HS-5 (cell line): ENCODE measurements at regions not wholly inside any gene's neighbourhood (a gene's known extent, or its start where the extent isn't known, plus 50 kb on each side); places are given as distances from the start of the nearest gene placed in this dataset.

Source experiments
- DNase-seq: peaks from one replicate; pipeline ENCODE4 v3.0.0-alpha.2; 2012; ENCODE audit warnings: low read depth

DNA sequence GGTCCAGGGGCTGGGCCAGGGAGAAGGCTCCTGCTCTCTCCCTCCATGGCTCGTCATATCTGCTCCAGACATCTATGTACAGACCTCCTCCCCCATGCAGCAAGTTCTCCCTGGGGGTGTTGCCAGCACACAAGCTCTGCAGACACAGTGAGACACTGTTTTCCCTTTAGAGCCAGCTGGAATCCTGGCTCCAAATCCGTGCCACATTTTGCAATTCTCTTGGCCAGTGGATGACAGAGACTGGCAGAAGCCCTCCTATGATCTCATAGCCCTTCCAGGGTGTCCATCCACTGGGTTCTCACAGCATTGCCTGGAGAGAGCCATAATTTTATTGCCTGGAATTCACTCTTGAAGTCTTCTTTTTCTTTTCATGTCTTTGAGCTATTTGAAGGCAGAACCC lies 203.9 kb downstream of the TLE3 start:
- DNase-seq, result no peak

DNA sequence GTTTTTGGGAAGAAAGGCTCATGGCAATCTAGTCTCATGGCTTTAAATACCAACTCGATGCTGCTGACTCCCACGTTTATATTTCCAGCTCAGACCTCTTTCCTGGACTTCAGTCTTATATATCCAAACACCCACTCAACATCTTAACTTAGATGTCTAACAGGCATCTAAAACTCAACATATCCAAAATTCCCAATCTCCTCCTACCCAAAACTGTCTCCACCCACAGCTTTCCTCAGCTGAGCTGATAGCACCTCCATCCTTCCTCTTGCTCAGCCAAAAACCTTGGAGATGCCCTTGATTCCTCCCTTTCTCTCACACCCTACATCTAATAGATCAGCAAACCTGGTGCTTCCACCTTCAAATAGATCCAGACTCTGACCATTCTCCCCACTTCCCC lies 202.5 kb downstream of the TLE3 start:
- no peak for DNase-seq

DNA sequence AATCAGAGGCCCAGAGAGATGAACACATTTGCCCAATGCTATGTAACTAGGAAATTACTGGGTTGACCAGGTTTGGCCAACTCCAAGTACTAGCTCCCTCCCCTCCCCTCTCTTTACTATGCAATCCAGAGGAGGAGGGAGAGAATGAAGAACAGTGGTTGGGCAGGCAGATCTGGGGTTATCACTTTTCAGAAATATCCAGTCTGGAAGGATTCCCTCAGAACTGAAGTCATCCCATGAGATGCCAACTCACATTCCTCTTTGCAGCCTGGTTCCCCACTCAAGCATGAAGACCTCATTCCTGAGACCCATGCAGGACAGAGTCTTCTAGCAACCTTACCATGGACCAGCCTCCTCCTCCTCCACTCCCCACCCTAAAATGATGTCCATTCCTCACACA lies 201.1 kb downstream of the TLE3 start:
- DNase-seq, result no peak

DNA sequence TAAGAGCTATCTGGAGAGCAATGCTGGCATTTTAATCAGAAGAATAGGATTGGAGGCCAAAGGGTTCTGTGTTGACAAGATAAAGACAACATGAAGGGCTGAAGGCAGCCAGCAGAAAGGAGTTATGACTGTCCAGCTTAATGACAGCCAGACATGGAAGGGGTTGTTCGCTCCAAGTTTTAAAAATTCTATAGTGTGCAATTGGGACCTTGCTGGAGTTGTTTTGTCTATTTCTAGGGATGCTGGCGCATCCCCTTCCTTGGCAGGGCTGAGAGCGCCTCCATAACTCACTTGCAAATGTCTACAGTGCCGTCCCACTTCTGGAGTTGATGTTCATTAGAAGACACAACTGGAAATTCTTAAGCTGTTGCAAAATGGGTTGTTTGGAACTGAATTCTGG lies 200.7 kb downstream of the TLE3 start:
- no peak for DNase-seq

DNA sequence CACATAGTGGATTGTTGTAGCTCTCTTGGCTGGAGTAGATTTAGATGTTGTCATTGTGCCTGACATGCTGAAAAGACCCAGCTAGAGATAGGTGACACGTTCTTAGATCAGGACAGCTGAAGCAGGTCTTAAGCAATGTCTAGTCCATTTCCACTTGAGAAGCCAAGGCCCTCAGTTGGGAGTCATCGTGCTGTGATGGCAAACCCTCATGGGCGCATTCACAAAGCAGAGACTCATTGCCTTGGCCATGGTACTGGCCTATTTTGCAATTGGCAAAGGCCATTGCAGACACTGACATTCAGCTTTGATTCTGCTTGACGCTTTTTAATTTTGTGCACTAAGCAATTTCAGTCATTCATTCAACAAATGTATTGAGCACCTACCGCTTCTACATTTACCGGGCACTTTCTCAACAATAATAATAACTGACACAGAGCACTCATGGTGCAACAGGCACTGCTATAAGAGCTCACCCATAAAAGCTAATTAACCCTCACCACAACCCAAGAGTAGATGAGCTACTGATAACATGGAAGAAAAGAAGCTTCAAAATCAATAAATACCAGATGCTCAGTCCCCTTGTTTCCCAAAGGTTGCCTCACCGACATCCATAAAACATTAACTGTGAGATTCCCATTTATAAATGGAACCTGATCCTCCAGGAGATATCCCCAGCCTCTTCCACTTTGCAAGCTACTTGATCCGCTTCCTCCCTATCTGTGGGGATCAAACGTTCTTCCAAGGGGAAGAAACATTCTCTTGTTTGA lies 200.1 kb downstream of the TLE3 start:
- DNase-seq, result no peak

DNA sequence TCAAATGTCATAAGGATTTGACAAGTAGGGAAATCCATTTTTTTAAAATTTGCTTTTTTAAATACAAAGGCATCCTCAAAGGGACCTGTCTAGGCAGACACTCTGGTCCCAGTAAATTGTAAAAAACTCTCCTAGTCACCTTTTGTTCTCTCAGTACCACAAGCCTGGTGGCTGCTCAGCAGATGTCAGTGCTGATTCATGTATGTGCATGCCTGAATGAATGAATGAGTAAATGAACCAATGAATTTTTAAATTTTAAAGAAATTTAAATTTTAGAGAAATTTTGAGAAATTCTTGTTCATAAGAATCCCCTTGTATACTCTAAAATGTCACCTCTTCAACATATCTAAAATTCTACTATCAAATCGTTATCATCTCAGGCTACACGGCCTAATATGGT lies 199.5 kb downstream of the TLE3 start:
- DNase-seq, result no peak

DNA sequence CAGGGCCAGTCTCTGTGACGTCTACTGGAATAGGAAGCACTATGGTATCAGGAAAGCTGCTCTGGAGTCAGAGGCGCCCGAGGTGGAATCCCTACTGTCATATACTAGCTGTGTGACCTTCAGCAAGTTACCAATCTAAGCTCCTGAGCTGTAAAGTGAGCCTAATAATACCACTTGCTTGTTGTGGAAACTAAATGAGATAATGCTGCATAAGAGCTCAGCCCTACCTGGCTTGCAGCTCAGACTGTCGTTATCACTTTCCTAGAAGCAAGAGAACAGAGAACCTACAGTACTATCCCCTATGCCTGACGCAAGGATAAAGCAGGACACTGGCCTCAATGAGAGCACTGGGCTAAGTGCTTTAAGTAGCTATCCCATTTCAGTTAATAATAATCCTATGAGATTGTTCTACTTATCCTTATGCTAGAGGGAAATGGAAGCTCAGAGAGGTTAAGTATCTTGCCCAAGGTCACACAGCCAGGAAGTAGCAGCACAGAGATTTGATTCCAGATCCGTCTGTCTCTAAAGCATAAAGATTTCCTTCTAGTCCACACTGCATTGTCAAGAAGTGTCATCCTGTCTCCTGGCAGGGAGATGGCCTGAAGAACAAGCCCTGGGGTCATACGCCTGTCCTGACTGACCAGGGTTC lies 195.2 kb downstream of the TLE3 start:
- DNase-seq, result no peak

DNA sequence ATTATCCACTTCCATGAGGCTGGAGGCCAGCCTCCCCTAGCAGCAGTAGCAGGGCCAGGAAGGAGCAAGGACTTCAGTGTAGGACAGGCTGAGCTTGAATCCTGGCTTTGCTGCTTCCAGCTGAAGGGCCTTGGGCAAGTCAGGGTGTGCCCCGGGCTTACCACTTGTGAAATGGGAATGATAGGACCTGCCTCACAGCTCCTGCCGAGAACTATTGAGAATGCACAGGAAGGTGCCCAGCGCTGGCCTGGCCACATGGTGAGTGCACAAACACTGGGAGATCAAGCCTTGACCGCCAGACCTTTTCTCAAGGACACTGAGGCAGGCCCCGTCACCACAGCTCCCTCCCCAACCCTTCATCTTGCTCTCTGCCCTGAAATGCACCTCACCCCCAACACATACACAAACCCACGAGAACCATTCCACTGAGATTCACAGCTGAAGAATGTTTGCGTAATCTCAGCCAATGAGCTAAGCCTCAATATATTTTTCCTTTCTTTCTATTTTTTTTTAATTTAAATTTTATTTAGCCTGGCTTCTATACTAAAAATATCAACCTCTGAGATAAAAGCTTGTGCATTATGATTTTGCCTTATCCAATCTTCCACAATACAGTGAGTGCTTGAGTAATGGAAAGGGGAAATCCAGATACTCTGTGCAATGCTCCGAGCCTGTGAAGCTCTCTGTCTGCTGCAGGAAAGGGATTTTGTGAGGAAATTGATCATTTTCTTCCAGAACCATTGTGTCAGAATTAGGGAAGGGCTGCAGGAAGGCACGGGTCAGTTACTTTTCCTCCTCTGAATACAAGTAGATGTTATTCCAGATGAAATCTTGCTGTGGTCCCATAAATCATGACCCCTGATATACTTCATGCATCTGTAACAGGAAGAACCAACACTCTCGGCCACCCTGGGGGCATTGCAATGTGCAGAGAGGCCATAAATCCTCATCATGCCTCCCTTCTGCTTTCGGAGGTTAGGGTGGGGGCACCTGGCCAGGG lies 193.9 kb downstream of the TLE3 start:
- DNase-seq, result no peak

DNA sequence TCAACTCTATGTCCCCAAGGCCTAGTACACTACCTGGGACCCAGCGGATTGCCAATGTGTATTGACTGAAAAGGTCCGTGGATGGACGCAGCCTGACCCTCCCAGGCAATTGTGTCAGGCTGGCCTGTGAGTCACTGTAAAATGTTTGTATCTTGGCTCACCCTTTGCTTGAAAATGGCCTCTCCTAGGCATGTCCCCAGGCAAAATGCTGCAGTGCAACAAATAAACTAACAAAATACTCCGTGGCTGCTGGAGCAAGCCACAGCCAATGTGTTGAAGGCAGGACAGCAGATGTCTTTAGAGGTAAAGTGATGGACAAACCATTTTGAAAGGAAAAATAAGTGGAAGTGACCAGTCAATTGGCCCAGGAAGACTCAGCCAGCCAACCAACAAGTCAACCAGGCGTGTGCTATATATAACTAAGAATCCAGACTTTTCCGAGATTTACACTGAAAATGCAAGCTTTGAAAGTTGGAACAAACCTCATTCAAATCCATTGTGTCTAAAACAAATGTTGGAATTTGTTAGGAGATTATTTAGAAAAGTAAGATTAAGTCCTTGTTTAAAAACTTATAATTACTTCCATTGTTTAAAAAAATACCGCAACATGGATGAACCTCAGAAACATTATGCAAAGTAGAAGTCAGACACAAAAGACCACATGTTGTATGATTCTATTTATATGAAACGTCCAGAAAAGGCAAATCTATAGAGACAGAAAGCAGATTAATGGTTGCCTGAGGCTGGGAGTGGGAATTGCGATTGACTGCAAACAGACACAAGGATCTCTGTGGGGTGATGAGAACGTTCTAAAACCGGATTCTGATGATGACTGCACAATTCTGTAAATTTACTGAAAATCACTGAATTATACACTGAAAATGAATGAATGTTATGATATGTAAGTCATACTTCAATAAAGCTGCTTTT lies 191.2 kb downstream of the TLE3 start:
- DNase-seq, result no peak

DNA sequence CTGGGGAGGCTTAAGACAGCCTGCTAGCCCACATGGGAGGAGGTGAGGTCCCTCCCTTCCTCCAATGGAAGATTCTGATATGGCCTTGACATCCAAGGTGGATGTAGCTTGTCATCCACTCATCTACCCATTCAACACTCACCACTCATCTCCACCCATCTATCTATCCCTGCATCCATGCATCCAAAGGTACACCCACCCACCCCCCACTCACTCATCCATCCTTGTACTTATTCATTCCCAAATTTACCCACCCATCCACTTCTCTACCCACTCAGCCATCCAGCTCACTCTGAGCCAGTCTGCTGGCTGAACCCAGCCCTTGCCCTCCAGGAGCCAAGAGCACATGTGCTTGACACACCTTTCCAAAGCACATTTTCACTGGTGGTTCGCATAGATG lies 189.7 kb downstream of the TLE3 start:
- no peak for DNase-seq

DNA sequence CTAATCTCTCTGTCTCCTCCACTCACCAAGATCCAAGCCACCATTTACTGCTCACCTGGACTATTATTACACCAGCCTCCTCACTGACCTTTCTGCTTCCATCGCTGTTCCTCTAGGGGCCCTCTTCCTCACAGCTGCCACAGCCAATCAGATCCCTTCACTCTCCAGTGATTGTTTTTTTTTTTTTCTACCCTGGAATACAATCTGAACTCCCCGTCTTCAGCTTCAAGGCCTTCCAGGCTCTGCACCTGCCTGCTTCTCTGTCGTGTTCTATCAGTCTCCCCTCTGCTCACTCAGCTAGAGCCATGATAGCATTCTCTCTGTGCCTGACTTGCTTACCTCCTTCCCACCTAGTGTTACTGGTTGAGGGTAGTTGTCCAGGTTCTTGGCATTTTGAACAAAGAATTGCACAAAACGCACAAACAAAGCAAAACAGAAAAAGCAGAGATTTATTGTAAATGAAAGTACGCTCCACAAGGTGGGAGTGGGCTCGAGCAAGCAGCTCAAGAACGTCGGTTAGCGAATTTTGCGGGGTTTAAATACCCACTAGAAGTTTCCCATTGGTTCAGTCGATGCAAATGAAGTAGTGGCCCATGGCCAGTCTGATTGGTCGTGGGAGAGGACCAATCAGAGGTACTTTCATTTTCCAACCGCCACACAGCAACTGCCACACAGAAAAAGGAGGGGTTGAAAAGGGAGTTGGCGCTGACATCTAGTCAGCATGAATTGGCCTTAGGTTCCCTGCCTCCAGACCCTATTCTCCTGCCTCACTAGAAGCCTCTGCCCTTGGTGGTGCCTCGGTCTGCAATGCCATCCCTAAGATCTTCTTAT lies 188.9 kb downstream of the TLE3 start:
- no peak for DNase-seq

DNA sequence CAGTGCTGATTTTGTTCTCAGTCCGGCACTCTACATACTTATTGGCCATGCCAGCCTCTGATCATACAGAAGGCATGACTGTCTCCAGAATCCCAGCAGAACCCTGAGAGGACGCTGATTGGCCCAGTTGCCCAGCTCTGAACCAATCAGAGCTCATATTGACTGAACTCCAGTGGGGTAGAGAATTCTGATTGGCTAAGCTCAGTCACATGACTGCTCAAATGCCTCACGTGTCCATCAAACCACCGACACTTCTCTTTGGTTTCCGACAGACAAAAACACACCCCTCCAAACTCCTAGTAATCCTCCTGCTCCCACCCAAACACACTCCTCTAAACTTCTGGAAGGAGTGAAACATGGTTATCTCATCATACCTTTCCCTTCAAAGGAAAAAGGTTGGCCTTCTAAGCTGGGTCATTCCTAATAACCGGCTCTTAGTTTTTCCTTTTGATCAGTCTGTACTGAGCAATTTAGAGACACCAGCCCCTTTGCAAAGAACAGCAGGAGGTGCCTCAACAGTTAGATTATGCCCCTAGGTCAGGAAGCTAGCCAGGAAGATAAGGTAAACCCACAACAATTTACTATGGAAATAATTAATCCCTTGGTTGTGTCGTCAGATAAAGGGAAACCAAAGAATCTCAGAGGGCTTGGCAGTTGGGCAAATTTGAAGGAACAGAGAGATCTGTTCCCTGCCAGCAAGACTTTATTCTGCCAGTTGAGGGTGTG lies 187.8 kb downstream of the TLE3 start:
- no peak for DNase-seq

DNA sequence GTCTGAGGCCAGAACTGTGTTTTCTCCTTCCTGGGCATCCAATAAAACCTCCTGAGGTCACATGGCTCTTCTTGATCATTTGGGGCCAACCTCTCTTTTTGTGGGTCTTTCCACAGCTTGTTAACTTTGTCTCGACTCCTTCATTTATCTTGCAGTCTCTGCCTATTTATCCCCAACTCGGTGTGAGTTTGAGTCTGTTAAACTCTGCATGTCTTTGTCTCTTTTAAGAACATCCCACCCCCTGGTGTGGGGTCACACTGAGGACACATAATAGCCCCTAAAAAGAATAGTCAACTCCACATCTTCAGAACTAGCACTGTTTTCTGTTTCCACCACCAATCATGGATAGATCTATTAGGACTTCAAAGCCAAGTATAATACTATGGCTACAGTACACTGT lies 187.2 kb downstream of the TLE3 start:
- no peak for DNase-seq

DNA sequence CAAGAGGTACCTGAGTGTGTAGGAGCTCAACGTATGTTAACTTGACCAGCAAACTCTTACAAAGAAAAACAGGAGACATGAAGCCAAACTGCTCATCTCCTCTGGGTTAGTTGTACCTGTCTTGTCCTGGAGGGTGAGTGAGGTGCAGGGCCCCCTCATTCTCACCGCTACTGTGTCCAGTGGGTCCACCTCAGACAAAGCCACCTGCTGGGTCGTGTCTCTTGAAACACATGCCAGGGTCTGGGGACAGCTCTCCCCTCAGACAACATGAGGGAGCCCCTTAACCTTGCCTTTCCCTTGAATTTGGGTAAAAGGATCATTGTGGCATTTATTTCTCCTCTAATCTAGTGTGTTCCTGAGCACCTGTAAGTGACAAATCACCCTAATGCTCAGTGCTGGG lies 185.6 kb downstream of the TLE3 start:
- no peak for DNase-seq

DNA sequence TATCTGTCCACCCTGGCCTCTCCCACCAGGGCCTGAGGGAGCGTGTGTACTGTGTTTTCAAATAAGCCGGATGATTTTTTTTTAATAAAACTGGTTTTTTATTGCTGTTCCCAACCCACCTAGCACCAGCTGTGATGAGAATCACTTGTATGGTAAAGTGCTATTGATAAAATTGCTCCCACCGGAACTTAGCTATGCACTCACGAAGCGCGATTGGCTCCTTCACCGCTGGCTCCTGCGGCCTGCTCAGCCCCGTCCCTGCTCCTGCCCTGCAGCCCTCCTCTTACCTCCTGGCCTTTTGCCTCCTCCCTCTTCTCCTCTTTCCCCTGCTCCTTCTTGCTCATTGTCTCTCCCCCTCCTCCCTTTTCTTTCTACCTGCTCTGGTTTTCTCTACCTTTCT lies 183.7 kb downstream of the TLE3 start:
- DNase-seq, result no peak

DNA sequence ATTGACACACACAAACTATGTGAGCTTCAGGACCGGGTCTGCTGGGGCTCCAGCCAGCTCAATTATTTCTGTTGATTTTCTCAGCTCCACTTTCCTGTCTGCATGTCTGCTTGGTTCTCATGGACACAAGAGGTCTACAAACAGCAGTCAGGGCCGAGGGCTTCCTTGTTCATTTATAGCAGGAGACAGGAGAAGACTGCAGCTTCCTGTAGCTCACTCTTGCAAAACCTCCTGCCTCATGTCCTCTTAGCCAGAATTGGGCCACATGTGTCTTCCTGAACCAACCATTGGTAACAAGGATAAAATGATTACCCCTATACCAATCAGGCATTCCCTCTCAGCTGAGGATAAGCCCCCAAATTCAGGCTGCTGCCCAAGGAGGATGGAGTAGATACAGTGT lies 182.8 kb downstream of the TLE3 start:
- DNase-seq, result no peak

DNA sequence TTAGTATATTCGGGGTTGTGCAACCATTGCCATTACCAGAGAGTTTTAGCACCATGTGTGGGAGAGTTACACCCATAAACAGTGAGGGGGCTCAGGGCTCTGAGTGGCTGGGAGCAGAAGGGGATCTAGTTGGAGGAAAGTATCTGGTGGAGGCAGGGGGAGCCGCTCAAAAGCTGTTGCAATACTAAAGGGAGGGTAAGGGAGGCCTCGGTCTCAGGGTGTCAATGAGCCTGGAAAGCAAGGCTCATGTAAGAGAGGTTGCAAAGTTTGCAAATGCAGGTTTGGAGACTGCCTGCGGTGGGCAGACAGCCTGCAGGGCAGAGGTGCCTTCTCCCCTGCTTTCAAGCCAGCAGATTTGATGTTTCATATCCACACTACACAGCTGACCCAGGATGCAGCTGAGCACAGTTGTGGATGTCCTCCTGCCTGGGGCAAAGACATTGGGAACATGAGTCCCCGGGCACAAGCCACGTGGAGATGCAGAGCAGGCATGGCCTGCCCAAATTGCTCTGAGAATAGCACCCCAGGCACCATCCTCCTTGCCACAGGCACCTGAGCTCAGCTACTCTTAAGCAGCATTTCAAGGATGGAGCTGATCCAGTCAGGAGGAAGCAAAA lies 181.4 kb downstream of the TLE3 start:
- no peak for DNase-seq

DNA sequence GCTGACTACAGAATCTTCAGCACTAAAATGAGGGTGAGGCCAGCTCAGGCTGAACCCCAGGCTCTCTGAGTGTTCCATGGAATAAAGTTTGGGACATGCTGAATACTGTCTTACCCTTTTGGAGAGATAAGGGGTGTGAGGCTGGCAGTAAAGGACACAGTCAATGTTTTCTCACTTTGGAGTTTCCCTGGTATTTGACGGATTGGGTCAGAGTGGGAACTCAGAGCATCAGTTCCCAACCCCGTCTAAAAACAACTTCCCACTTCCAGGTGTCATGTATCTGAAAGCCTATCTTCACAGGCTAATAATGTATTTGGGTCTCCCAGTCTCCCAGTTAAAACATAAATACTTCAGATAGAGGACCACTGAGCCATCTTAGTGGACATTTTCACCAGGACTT lies 180.7 kb downstream of the TLE3 start:
- no peak for DNase-seq

DNA sequence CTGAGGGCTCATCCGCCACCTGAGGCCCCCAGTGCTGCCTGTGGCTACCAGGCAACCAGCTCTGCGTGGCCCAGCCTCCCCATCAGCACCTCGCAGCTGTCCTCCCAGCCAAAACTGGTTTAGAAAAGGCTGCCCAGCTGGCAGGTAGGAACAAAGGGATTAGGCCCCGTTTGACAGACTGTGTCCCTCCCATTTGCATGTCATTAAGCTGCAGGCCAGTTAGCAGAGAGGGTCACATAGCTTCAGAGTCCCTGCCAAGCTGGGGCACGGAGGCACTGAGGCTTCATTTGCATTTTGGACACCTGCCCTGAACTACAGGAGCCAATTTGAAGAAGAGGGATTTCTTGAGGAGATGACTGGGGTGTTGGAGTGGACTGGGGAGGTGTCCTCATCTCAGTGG lies 177.9 kb downstream of the TLE3 start:
- DNase-seq, result no peak

DNA sequence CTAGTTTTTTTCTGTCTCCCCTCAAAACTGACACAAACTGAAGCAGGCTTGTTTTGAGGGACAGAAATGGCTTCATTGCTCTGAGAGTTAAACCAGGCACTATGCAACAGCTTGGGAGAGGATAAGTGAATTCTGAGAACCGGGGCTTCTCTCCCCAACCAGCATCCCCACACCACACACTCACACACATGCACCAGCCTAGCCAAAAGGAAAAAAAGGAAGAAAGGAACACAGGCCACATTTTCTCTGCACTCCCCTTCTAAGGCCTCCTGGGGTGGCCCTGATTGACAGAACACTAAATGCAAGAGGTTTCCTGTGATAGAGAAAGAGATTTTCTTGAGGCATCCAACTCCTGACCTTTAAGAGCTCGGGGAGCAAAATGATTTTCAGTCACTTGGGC lies 177.5 kb downstream of the TLE3 start:
- DNase-seq, result no peak
